Adrenal gland (tissue), 9 donors: ENCODE measurements at regions not wholly inside any gene's neighbourhood (a gene's known extent, or its start where the extent isn't known, plus 50 kb on each side); places are given as distances from the start of the nearest gene placed in this dataset.

Source experiments
- DNase-seq, 7 donors: peaks; one replicate each; pipeline ENCODE4 v3.0.0-alpha.2; 2019 to 2020
- H3K27ac ChIP-seq, 5 donors: fragments of 200-600 bp; sonication (generic) in 4 of 5; 1 replicate in 3 of 5; 2 replicates in 2 of 5; pipeline versions ENCODE4 v1.5.1 to v1.8.0; 2016 to 2020; ENCODE audit warnings: mild to moderate bottlenecking in 1 of 5
- H3K27me3 ChIP-seq: fragments of 200-600 bp; 2 replicates; pipeline ENCODE4 v1.8.0; 2021
- H3K36me3 ChIP-seq, 2 donors: fragments of 200-600 bp; replicated peaks in 1 of 2; 1 replicate in 1 of 2; 2 replicates in 1 of 2; pipeline versions ENCODE4 v1.5.1 to v1.8.0; 2018 to 2022
- H3K4me1 ChIP-seq, 2 donors: fragments of 200-600 bp; replicated peaks in 1 of 2; 1 replicate in 1 of 2; 2 replicates in 1 of 2; pipeline versions ENCODE4 v1.5.1 to v1.8.0; 2018 to 2021
- H3K4me3 ChIP-seq, 4 donors: fragments of 200-600 bp; sonication (generic) in 3 of 4; one replicate each; pipeline ENCODE4 v1.5.1; 2016 to 2018
- H3K9me3 ChIP-seq, 3 donors: fragments of 200-600 bp; sonication (generic) in 1 of 3; replicated peaks in 1 of 3; 1 replicate in 2 of 3; 2 replicates in 1 of 3; pipeline versions ENCODE4 v1.5.1 to v1.8.0; 2016 to 2021
- POLR2A ChIP-seq, 2 donors: fragments of 450-650 bp; IDR thresholded peaks; one replicate each; pipeline ENCODE4 v1.6.1; 2017; ENCODE audit warnings: antibody characterized with exemption in 2 of 2, mild to moderate bottlenecking in 2 of 2, moderate library complexity in 1 of 2
- WGBS, 4 donors: extraction: QIAGEN DNeasy Blood & Tissue Kit in 2 of 4; methylation state at CpG; one replicate each; pipeline versions ENCODE4 v1.1.5 to v1.1.7; 2013 to 2017; 5-methylcytosine and 5-hydroxymethylcytosine counted together
- intact Hi-C, 2 donors: fragments of 100-400 bp; cut with DNase I; formaldehyde crosslinking; loops; one replicate each; pipeline versions ENCODE4 v1.14.1 to v1.15.0; 2022 to 2023
- TF ChIP-seq, protein P1 (sequence below), 6 experiments: fragments of 450-650 bp in 4 of 6; fragments of 200-600 bp in 2 of 6; sonication (generic) in 1 of 6; IDR thresholded peaks; 1 replicate in 5 of 6; 2 replicates in 1 of 6; pipeline versions ENCODE4 v1.5.1 to v1.8.0; 2016 to 2021; ENCODE audit warnings: antibody characterized with exemption in 6 of 6, mild to moderate bottlenecking in 2 of 6, moderate library complexity in 1 of 6
- donor health status: healthy with polysubstance abuse.
- donor health status: Bipolar disorder and iron deficiency.
- donor health status: DM: yes; HTN: yes; CAD: no.
- donor health status: DM: no; HTN: no; CAD: no.
- donor health status: DM: no; HTN: no; CAD: no.

DNA sequence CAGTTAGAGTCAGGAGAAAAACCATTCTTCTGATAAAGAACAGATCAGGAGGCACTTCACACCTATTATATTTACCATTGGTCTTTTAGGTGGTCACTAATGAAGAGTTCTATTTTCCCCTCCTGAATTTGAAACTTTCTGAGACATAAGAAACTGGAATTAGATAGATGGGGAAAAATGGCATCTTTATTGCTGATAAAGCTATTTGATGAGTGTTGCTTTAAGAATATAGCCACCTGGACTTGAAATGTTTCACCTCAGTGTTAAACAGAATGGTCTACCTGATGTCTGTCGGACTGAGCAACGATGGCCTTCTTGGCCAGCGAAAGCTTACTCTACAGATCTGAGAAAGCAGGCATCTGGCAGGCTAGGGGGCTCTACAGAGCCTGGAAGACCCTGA is 107.0 kb downstream of the SLITRK5 start:
- 64 to 85% (median 71%) methylated on average over 3 of the region's 3 CpGs for WGBS, 4 donors
- Histone ChIP-seq H3K4me3 (no peak overlapping the region), H3K36me3 (no peaks in the 10 kb centered on the region), H3K27ac (no peak overlapping the region), H3K27me3 (no peaks in the 10 kb centered on the region), H3K9me3 (no peaks in the 10 kb centered on the region), H3K4me1 (no peaks in the 10 kb centered on the region)
- no peak for DNase-seq
- TF ChIP-seq, protein P1, sequence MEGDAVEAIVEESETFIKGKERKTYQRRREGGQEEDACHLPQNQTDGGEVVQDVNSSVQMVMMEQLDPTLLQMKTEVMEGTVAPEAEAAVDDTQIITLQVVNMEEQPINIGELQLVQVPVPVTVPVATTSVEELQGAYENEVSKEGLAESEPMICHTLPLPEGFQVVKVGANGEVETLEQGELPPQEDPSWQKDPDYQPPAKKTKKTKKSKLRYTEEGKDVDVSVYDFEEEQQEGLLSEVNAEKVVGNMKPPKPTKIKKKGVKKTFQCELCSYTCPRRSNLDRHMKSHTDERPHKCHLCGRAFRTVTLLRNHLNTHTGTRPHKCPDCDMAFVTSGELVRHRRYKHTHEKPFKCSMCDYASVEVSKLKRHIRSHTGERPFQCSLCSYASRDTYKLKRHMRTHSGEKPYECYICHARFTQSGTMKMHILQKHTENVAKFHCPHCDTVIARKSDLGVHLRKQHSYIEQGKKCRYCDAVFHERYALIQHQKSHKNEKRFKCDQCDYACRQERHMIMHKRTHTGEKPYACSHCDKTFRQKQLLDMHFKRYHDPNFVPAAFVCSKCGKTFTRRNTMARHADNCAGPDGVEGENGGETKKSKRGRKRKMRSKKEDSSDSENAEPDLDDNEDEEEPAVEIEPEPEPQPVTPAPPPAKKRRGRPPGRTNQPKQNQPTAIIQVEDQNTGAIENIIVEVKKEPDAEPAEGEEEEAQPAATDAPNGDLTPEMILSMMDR (IDR thresholded peaks at IDR 0.05), result no peak
- no peak for TF ChIP-seq POLR2A (IDR thresholded peaks at IDR 0.05)
- intact Hi-C loops, result no loop called here

DNA sequence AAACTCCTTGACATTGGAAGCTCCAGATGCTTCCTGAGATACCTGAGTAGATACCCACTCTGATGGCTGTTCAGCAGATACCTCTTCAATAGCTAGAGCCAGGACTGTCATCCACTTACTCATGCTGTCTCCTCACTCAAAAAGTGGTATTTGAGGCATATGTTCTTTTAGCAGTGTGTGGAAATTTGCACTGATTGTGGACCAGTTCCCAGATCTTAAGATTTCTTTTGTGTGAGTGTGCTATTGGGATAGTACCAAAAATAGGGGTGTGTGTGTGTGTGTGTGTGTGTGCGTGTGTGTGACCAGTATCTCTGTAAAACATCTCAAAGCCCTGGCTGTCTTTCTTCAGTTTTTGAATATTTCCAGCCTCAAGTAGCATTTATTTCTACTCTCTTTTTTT is 108.3 kb downstream of the SLITRK5 start:
- Histone ChIP-seq H3K27ac (no peak overlapping the region), H3K4me1 (no peaks in the 10 kb centered on the region), H3K36me3 (no peaks in the 10 kb centered on the region), H3K4me3 (no peak overlapping the region), H3K27me3 (no peaks in the 10 kb centered on the region), H3K9me3 (no peaks in the 10 kb centered on the region)
- WGBS, 4 donors, result 74 to 83% (median 78%) methylated on average over 1 of the region's 1 CpG
- no peak for DNase-seq
- intact Hi-C loops, result no loop called here
- TF ChIP-seq, protein P1 (IDR thresholded peaks at IDR 0.05), result no peak
- no peak for TF ChIP-seq POLR2A (IDR thresholded peaks at IDR 0.05)

DNA sequence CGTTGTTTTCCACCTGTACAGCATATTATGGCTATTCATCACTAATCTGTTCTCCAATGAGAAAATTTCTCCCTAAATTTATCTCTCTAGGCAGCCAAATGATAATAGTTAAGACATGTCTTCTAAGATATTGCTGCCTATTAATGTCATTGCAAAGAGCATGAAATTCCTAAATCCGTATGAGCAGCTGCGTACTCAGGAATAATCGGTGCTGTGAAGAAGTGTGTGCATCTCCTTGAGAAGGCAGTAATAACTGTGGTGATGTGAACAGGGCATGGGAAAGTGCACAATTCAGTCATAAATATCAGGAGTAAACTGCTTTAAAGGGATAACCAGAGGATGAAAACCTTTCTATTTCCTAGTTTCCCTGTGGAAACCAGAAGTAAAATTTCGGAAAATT is 112.2 kb downstream of the SLITRK5 start:
- H3K36me3 ChIP-seq, result no peaks in the 10 kb centered on the region
- intact Hi-C loops, result no loop called here
- DNase-seq, result no peak
- no peaks in the 10 kb centered on the region for H3K4me1 ChIP-seq
- no peaks in the 10 kb centered on the region for H3K27me3 ChIP-seq
- no peak overlapping the region for H3K4me3 ChIP-seq
- TF ChIP-seq, protein P1 (IDR thresholded peaks at IDR 0.05), result no peak
- no peak for TF ChIP-seq POLR2A (IDR thresholded peaks at IDR 0.05)
- WGBS, 4 donors, result 75 to 84% (median 79%) methylated on average over 5 of the region's 5 CpGs
- no peaks in the 10 kb centered on the region for H3K9me3 ChIP-seq
- no peak overlapping the region for H3K27ac ChIP-seq

DNA sequence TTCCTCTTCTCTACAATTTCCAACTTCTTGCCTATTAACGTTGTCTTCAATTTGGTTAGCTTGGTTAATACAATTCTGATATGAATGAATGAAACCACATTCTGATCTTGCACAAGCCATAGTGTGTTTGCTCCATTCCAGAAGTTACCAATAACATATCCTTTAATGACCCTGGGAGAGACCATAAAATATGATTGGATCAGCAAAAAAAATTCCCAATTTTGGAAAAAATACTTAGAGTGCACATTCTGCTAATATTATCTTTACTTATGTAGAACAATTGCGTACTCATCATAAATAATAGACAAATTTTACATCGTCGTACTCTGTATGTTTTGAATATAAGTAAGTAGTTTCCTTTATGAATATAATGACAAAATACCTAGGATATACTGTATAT is 117.2 kb downstream of the SLITRK5 start:
- H3K27ac ChIP-seq, result no peak overlapping the region
- H3K4me3 ChIP-seq, result no peak overlapping the region
- H3K9me3 ChIP-seq, result no peaks in the 10 kb centered on the region
- H3K36me3 ChIP-seq, result no peaks in the 10 kb centered on the region
- no peak for DNase-seq
- H3K4me1 ChIP-seq, result no peaks in the 10 kb centered on the region
- intact Hi-C loops, result no loop called here
- WGBS, 4 donors, result 74 to 86% (median 82%) methylated on average over 4 of the region's 4 CpGs
- TF ChIP-seq POLR2A (IDR thresholded peaks at IDR 0.05), result no peak
- TF ChIP-seq, protein P1 (IDR thresholded peaks at IDR 0.05), result no peak
- H3K27me3 ChIP-seq, result no peaks in the 10 kb centered on the region
